Suppressor macrophage treated with lipopolysaccharide for 4 hours (primary cell): ENCODE measurements at regions not wholly inside any gene's neighbourhood (a gene's known extent, or its start where the extent isn't known, plus 50 kb on each side); places are given as distances from the start of the nearest gene placed in this dataset.

Source experiments
- DNase-seq: peaks from one replicate; pipeline ENCODE4 v3.0.0-alpha.2; 2020

GRCh38 chr6:79301290-79301689 lies 66.8 kb upstream of the HMGN3 start:
- no peak for DNase-seq

GRCh38 chr6:79296211-79296610 lies 61.7 kb upstream of the HMGN3 start:
- DNase-seq, result no peak
